Stimulated activated naive CD8-positive, alpha-beta T cell treated with anti-CD3 and anti-CD28 coated beads, Interleukin-15, amount 100 ng/mL, for 72 hours (primary cell): ENCODE measurements at regions not wholly inside any gene's neighbourhood (a gene's known extent, or its start where the extent isn't known, plus 50 kb on each side); places are given as distances from the start of the nearest gene placed in this dataset.

Source experiments
- ATAC-seq: fragments of 150-1000 bp; cut with Tn5 transposase; 2 replicates; pipeline ENCODE4 v1.10.0; 2021; ENCODE audit warnings: mild to moderate bottlenecking, moderate library complexity
- DNase-seq, 2 donors: peaks; one replicate each; pipeline ENCODE4 v3.0.0; 2021 to 2022
- H3K27ac Mint-ChIP-seq, 2 donors: one replicate each; pipeline ENCODE4 v1.8.0; 2022; ENCODE audit warnings: mild to moderate bottlenecking in 2 of 2, mixed read lengths in 2 of 2, moderate library complexity in 2 of 2
- H3K27me3 Mint-ChIP-seq: one replicate; pipeline ENCODE4 v1.8.0; 2022; ENCODE audit warnings: mixed read lengths
- H3K4me1 Mint-ChIP-seq: one replicate; pipeline ENCODE4 v1.8.0; 2022; ENCODE audit warnings: mild to moderate bottlenecking, mixed read lengths
- H3K4me3 Mint-ChIP-seq, 2 donors: one replicate each; pipeline ENCODE4 v1.8.0; 2022; ENCODE audit warnings: mild to moderate bottlenecking in 2 of 2, mixed read lengths in 2 of 2, moderate library complexity in 1 of 2
- H3K9me3 Mint-ChIP-seq, 2 donors: one replicate each; pipeline ENCODE4 v1.8.0; 2022; ENCODE audit warnings: mixed read lengths in 2 of 2

DNA sequence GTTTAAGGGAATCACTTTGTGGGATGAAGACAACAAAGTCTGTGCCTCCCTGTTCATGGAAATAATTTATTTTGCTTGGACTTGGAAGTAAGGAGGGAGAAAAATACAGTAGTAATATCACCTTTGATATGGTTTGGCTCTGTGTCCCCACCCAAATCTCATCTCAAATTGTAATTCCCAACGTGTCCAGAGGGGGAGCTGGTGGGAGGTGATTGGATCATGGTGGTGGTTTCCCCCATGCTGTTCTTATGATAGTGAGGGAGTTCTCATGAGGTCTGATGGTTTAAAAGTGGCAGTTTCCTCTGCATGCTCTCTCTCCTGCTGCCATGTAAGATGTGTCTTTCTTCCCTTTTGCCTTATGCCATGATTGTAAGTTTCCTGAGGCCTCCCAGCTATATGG is 460.7 kb downstream of the NOVA1 start:
- no peaks in the 10 kb centered on the region for H3K27me3 Mint-ChIP-seq
- ATAC-seq (no peak), DNase-seq (no peak)
- H3K4me3 Mint-ChIP-seq = no peak overlapping the region
- H3K4me1 Mint-ChIP-seq = no peaks in the 10 kb centered on the region
- peaks cover 10 to 30% of the 10 kb centered on the region in 2 donors for H3K9me3 Mint-ChIP-seq
- H3K27ac Mint-ChIP-seq = no peak overlapping the region

- H3K4me3 Mint-ChIP-seq = no peak overlapping the region
- peaks cover 7 to 23% of the 10 kb centered on the region in 2 donors for H3K9me3 Mint-ChIP-seq
- ATAC-seq (no peak), DNase-seq (no peak)
- H3K4me1 Mint-ChIP-seq = no peaks in the 10 kb centered on the region
- no peaks in the 10 kb centered on the region for H3K27me3 Mint-ChIP-seq
- H3K27ac Mint-ChIP-seq = no peak overlapping the region
These were observed 465.7 kb downstream of the NOVA1 start for GRCh38 chr14:26132061-26132645.

GRCh38 chr14:26130690-26131089 is 467.1 kb downstream of the NOVA1 start:
- H3K9me3 Mint-ChIP-seq = peaks cover 11 to 18% of the 10 kb centered on the region in 2 donors
- DNase-seq (no peak), ATAC-seq (no peak)
- no peaks in the 10 kb centered on the region for H3K4me1 Mint-ChIP-seq
- H3K27ac Mint-ChIP-seq = no peak overlapping the region
- no peak overlapping the region for H3K4me3 Mint-ChIP-seq
- no peaks in the 10 kb centered on the region for H3K27me3 Mint-ChIP-seq

DNA sequence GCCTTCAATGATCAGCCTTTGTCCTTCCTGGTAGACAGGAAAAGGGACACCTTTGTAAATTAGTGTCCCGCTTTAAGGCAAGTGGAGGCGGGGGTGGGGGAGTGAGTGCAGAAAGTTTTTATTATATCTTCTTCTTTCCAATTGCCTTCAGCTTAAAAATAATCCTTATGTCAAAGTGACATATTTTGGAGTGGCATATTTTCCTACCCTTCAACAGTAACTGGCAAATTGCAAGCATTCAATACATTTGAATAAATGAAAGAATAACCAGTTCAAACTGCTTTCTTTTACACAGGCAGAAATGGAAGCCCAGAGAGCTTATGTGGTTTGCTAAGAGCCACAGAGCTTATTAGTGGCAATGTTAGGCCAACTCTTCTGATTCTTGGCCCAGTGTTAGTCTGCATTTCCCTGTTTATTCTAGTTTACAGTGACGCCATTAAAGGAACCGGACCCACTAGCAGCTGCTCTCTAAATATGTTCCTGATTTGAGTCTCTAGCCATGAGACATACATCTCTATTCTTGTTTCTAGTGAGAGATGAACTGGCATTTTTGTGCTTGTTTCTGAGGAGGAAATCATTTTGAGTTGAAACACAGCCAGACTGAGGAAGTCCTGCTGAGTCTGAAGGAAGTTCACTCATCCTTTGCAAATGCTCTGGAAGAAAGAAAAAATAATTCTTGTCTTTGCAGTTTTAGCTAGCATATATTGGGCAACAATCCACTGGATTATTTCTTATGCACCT is 468.7 kb downstream of the NOVA1 start:
- DNase-seq = no peak
- H3K4me1 Mint-ChIP-seq = no peaks in the 10 kb centered on the region
- peaks cover 11 to 15% of the 10 kb centered on the region in 2 donors for H3K9me3 Mint-ChIP-seq
- ATAC-seq = no peak
- H3K27ac Mint-ChIP-seq = no peak overlapping the region
- H3K4me3 Mint-ChIP-seq = no peak overlapping the region
- no peaks in the 10 kb centered on the region for H3K27me3 Mint-ChIP-seq

DNA sequence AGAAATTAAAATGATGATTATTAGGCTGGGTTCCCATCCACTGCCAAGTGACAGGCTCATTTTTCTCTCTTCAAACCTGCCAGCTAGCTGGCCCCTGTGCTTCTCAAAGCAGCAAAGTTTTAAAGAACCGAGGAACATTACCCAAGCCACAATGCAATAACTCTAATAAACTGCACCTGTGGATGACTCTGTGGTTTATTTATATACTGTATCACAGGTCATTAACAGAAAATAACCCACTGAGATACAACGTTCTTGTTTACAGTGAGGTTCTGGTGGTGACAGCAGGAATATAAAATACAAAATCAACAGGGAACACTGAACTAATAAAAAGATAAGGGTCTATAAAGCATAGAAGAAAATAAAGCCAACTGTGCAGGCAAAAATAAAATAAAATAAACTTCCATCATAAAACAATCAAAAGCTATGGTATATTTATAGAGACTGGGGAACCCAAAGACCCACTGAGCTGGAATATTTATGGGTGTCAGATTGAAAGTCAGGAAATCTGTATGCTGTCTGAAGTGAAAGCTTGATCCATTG is 472.9 kb downstream of the NOVA1 start:
- H3K9me3 Mint-ChIP-seq = peaks cover 9 to 22% of the 10 kb centered on the region in 2 donors
- no peaks in the 10 kb centered on the region for H3K27me3 Mint-ChIP-seq

DNA sequence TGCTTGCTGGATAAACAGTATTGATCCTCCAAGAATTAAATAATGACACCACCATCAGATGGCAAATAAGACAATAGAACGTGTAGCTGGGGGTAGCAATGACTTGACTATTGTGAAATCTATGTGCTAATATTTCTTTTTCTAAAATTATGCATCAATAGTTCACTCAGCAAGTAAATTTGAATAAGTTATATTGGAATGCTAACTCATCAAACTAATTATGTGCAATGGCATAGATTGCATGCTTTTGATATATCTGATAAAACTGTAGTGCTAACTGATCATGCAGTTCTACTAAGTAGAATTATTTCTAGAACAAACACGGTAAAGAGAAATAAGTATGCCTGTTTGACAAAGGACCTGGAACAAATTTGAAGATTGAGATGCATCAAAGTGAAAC is 474.4 kb downstream of the NOVA1 start:
- no peak for ATAC-seq
- Mint-ChIP-seq H3K9me3 (peaks cover 9 to 22% of the 10 kb centered on the region in 2 donors), H3K27ac (no peak overlapping the region), H3K4me1 (no peaks in the 10 kb centered on the region), H3K27me3 (no peaks in the 10 kb centered on the region), H3K4me3 (no peak overlapping the region)
- DNase-seq = no peak

More for the DNA sequence above, 472.9 kb downstream of the NOVA1 start:
- no peak overlapping the region for H3K4me3 Mint-ChIP-seq
- no peak for ATAC-seq
- DNase-seq = no peak
- H3K27ac Mint-ChIP-seq = no peak overlapping the region
- no peaks in the 10 kb centered on the region for H3K4me1 Mint-ChIP-seq

DNA sequence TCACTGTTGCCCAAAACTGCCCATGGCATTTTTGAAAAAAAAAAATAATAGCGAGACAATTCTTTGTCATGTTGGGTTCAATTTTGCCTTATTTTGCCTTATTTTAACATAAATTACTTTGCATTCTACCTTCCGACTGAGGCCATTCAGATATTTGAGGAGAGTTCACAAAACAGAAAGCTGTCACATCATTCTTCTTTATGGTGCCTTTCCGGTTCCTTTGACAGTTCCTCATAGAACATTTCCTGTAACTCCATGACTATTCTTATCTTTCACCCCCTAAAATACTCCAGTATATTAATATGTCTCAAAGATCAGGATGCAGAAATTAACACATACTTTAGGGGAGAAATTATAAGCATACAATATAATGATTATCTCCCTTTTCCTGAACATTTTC is 476.7 kb downstream of the NOVA1 start:
- Mint-ChIP-seq H3K27ac (no peak overlapping the region), H3K27me3 (no peaks in the 10 kb centered on the region), H3K4me1 (no peaks in the 10 kb centered on the region), H3K4me3 (no peak overlapping the region), H3K9me3 (peaks cover 5 to 7% of the 10 kb centered on the region in 2 donors)
- no peak for DNase-seq
- ATAC-seq = no peak

DNA sequence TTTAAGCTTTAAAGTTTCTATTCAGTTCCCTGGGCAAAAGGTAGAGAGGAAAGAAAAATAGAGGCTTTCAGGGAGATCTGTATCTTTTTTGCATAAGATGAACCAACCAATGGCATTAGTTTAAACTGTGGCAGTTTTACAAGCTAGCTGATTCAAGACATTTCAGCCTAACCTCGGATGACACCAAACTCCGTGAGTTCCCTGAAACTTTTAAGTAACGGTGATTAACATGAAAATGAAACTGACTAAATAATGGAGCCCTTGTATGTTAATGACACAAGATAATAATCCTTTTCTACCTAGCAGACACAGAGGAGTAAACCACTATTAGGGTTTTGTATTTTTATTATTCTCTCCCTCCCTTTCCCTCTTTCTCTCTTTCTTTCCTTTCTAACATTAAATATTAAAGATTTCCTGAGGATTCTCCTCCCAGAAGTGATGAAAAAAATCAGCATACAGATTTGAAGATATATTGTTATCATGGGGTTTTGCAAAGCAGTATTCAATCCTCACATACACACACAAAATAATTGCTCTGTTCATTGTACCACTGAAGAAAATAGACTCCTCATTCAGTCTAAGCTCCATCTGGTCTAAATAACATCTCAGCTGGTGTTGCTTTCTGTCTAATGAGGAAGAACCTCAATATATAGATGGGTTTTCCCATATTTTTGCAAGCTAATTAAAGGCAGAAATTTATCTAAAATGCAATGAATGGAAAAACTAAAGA is 483.8 kb downstream of the NOVA1 start:
- ATAC-seq (no peak), DNase-seq (no peak)
- Mint-ChIP-seq H3K4me3 (no peak overlapping the region), H3K27me3 (no peaks in the 10 kb centered on the region), H3K4me1 (no peaks in the 10 kb centered on the region), H3K27ac (no peak overlapping the region), H3K9me3 (peaks cover 0 to 4% of the 10 kb centered on the region in 2 donors)

DNA sequence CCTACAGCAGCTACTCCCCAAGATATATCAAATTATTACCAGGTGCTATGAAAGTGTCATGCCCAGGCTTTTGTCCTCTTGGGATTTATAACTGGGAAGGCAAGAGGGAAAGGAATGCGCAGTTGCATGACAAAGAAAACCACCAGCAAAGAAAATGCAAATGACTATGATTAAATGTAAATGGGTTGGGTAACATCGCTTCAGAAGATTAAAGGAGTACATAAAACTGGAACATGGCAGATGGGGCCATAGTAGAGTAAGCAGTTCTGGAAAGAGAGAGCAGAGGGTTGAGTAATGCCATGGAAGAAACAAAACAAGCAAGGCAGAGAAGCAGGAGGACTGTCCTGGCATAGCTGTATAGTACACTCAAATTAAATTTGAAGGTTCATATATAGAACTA is 493.1 kb downstream of the NOVA1 start:
- no peak for ATAC-seq
- H3K27ac Mint-ChIP-seq = no peak overlapping the region

DNA sequence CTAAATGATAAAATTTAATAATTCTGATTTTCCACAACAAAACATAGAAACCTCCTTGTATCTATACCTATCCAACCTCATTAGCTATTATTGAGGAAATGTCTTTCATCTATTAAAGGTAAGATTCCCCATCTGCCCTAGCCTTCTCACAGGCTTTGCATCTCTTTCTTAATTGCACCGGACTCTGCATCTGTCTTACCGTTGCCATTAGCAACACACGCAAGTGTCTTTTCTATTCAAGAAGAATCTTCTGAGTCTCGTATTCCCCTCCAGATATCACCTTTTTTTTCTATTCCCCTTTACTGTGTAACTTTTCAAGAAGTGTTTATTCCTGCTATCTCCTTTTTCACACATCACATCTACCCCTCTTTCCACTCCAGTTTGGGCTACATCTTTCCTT is 500.0 kb downstream of the NOVA1 start:
- Mint-ChIP-seq H3K27me3 (no peaks in the 10 kb centered on the region), H3K9me3 (peaks cover 13 to 24% of the 10 kb centered on the region in 2 donors), H3K4me1 (no peaks in the 10 kb centered on the region), H3K27ac (no peak overlapping the region), H3K4me3 (no peak overlapping the region)
- ATAC-seq (no peak), DNase-seq (no peak)

More for the DNA sequence above, 493.1 kb downstream of the NOVA1 start:
- Mint-ChIP-seq H3K4me1 (no peaks in the 10 kb centered on the region), H3K4me3 (no peak overlapping the region), H3K27me3 (no peaks in the 10 kb centered on the region), H3K9me3 (peaks cover 18 to 21% of the 10 kb centered on the region in 2 donors)
- no peak for DNase-seq

DNA sequence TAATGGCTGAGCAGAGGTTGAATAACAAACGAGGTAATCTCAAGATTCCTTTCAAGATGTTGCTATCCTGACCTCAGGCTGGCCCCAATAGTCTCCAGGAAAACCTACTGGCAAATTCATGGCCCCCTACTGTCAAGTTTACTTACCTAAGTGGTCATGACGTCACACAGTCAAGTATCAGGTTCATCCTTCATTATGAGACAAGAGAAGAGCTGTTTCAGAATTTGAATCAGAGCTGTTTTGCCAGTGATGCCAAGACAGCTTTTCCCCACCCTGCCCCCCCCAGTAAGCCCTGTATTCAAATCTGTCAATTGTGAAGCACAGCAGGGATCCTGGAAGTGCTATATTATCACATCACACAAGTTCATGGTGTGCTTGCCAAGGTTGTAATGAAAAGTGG is 509.6 kb downstream of the NOVA1 start:
- Mint-ChIP-seq H3K9me3 (peaks cover 8 to 29% of the 10 kb centered on the region in 2 donors), H3K4me1 (no peaks in the 10 kb centered on the region), H3K27me3 (no peaks in the 10 kb centered on the region), H3K27ac (no peak overlapping the region), H3K4me3 (no peak overlapping the region)
- ATAC-seq (no peak), DNase-seq (no peak)

DNA sequence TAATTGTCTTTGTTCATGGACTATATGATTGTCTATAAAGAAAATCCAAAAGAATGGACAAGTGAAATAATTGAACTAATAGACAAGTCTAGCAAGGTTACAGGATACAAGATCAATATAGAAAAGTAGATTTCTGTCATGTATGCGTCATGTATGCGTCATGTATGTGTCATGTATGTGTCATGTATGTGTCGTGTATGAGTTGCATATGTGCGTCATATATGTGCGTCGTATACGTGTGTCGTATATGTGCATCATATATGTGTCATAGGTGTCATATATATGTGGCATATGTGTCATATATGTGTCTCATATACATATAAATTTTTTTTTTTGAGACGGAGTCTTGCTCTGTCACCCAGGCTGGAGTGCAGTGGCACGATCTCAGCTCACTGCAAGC is 516.8 kb downstream of the NOVA1 start:
- DNase-seq (no peak), ATAC-seq (no peak)
- Mint-ChIP-seq H3K4me1 (no peaks in the 10 kb centered on the region), H3K27ac (no peak overlapping the region), H3K4me3 (no peak overlapping the region), H3K9me3 (peaks cover 5 to 11% of the 10 kb centered on the region in 2 donors), H3K27me3 (no peaks in the 10 kb centered on the region)

- H3K27me3 Mint-ChIP-seq = no peaks in the 10 kb centered on the region
- H3K9me3 Mint-ChIP-seq = peaks cover 5% of the 10 kb centered on the region in 2 donors
These were observed 519.3 kb downstream of the NOVA1 start for GRCh38 chr14:26078561-26078960.

GRCh38 chr14:26074892-26075291 is 522.9 kb downstream of the NOVA1 start:
- no peak for DNase-seq
- Mint-ChIP-seq H3K27ac (no peak overlapping the region), H3K9me3 (peaks cover 0 to 7% of the 10 kb centered on the region in 2 donors), H3K27me3 (no peaks in the 10 kb centered on the region), H3K4me1 (no peaks in the 10 kb centered on the region), H3K4me3 (no peak overlapping the region)
- ATAC-seq = no peak

More at GRCh38 chr14:26078561-26078960, 519.3 kb downstream of the NOVA1 start:
- ATAC-seq (no peak), DNase-seq (no peak)
- Mint-ChIP-seq H3K4me3 (no peak overlapping the region), H3K27ac (no peak overlapping the region), H3K4me1 (no peaks in the 10 kb centered on the region)

DNA sequence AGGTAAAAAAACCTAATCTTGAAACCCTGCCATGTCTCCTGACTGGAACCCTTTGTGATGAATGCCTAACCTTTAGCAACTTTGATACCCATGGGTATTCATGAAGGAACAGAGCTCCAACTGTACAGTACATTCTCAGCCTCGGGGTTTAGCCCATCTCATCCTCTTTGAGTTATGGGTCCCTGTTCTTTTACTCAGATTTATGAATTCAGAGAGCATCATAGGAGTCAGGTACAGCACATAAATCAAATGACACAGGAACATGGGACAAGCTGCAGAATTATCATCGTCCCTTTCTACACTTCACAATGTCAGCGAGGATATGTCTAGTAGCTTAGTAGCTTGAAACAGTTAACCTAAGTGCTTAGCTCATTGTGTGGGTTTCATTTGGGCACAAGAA is 527.4 kb downstream of the NOVA1 start:
- no peak overlapping the region for H3K27ac Mint-ChIP-seq
- peaks cover 12 to 19% of the 10 kb centered on the region in 2 donors for H3K9me3 Mint-ChIP-seq
- H3K4me3 Mint-ChIP-seq = no peak overlapping the region
- ATAC-seq (no peak), DNase-seq (no peak)
- H3K27me3 Mint-ChIP-seq = no peaks in the 10 kb centered on the region
- no peaks in the 10 kb centered on the region for H3K4me1 Mint-ChIP-seq
